DOHH2 (cell line): ENCODE measurements at regions not wholly inside any gene's neighbourhood (a gene's known extent, or its start where the extent isn't known, plus 50 kb on each side); places are given as distances from the start of the nearest gene placed in this dataset.

Experiments
- H3F3A ChIP-seq: fragments of 200-600 bp; sonication (generic), shearing (Covaris generic); 2 replicates; pipeline ENCODE4 v1.6.0; 2016; ENCODE audit warnings: antibody characterized with exemption, mild to moderate bottlenecking; ENCODE audit not compliant: control insufficient read depth, insufficient read depth
- H3K27ac ChIP-seq: fragments of 200-600 bp; sonication (generic); 2 replicates; pipeline ENCODE4 v1.5.1; 2014; ENCODE audit warnings: low read depth, mild to moderate bottlenecking, low read length, moderate library complexity
- H3K27me3 ChIP-seq: fragments of 200-600 bp; sonication (generic); 2 replicates; pipeline ENCODE4 v1.6.1; 2014; ENCODE audit warnings: mild to moderate bottlenecking, low read length, mixed read lengths; ENCODE audit not compliant: control insufficient read depth
- H3K36me3 ChIP-seq: fragments of 200-600 bp; sonication (generic); 2 replicates; pipeline ENCODE4 v1.6.1; 2014; ENCODE audit warnings: mild to moderate bottlenecking, low read length, moderate library complexity, mixed read lengths; ENCODE audit not compliant: control insufficient read depth
- H3K4me1 ChIP-seq: fragments of 200-600 bp; sonication (generic); 2 replicates; pipeline ENCODE4 v1.6.1; 2014; ENCODE audit warnings: mild to moderate bottlenecking, low read length, mixed read lengths; ENCODE audit not compliant: control insufficient read depth
- H3K4me2 ChIP-seq: fragments of 200-600 bp; sonication (generic); 2 replicates; pipeline ENCODE4 v1.6.0; 2014; ENCODE audit warnings: mild to moderate bottlenecking, low read length, moderate library complexity
- H3K4me3 ChIP-seq: fragments of 200-600 bp; sonication (generic); 2 replicates; pipeline ENCODE4 v1.5.1; 2014; ENCODE audit warnings: mild to moderate bottlenecking, low read length, mixed read lengths
- H3K79me2 ChIP-seq: fragments of 200-600 bp; sonication (generic); 2 replicates; pipeline ENCODE4 v1.6.1; 2014; ENCODE audit warnings: mild to moderate bottlenecking, low read length, mixed read lengths; ENCODE audit not compliant: control insufficient read depth
- H3K9me2 ChIP-seq: fragments of 200-600 bp; sonication (generic); replicated peaks from 2 replicates; pipeline ENCODE4 v1.6.1; 2014; ENCODE audit warnings: mild to moderate bottlenecking, low read length, mixed read lengths; ENCODE audit not compliant: control insufficient read depth
- H3K9me3 ChIP-seq: fragments of 200-600 bp; sonication (generic); 2 replicates; pipeline ENCODE4 v1.6.1; 2014; ENCODE audit warnings: antibody characterized with exemption, low read length, mixed read lengths; ENCODE audit not compliant: control insufficient read depth, insufficient read depth
- H4K20me1 ChIP-seq: fragments of 200-600 bp; sonication (generic); 2 replicates; pipeline ENCODE4 v1.6.0; 2014; ENCODE audit warnings: low read depth, mild to moderate bottlenecking, antibody characterized with exemption, low read length, moderate library complexity; ENCODE audit not compliant: control insufficient read depth, insufficient read depth
- EZH2phosphoT487 ChIP-seq: fragments of 200-600 bp; sonication (generic); IDR thresholded peaks from 2 replicates; pipeline ENCODE4 v1.6.1; 2017; ENCODE audit warnings: borderline replicate concordance, mild to moderate bottlenecking, antibody characterized with exemption, low read length, moderate library complexity, mixed read lengths
- TF ChIP-seq, protein P1 (sequence below): fragments of 200-600 bp; sonication (generic); IDR thresholded peaks from one replicate; pipeline ENCODE4 v1.5.1; 2014; ENCODE audit warnings: antibody characterized with exemption, mild to moderate bottlenecking, low read depth, low read length; ENCODE audit not compliant: poor library complexity, severe bottlenecking

DNA sequence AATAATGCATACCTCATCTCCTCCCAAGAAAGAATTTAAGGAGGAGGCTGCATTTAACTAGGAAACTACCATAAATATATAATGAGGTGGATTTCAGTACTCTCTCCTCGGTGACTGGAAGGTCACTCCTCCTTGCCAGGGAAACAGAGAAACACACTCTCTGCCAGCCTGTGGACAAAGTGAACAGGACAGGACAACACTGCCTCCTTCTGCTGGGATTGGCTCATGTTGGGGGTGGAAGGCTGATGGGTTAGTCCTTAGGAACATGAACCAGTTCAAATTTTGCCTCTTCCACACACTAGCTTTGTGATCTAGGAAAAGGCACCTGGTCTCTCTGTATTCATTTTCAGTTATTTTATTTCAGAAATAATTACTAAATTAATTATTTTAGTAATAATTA lies 50.6 kb upstream of the STEAP4 start:
- no peak overlapping the region for H3K27ac ChIP-seq
- H3K9me3 ChIP-seq: no peaks in the 10 kb centered on the region
- H3K79me2 ChIP-seq: no peaks in the 10 kb centered on the region
- H3K4me2 ChIP-seq: no peak overlapping the region
- no peaks in the 10 kb centered on the region for H3K4me1 ChIP-seq
- no peak overlapping the region for H3K4me3 ChIP-seq
- H4K20me1 ChIP-seq: no peaks in the 10 kb centered on the region
- no peaks in the 10 kb centered on the region for H3K9me2 ChIP-seq
- H3K27me3 ChIP-seq: peaks cover 4% of the 10 kb centered on the region; the same call in 1 of the 2 replicates
- H3K36me3 ChIP-seq: no peaks in the 10 kb centered on the region
- TF ChIP-seq EZH2phosphoT487: no peak
- TF ChIP-seq, protein P1, sequence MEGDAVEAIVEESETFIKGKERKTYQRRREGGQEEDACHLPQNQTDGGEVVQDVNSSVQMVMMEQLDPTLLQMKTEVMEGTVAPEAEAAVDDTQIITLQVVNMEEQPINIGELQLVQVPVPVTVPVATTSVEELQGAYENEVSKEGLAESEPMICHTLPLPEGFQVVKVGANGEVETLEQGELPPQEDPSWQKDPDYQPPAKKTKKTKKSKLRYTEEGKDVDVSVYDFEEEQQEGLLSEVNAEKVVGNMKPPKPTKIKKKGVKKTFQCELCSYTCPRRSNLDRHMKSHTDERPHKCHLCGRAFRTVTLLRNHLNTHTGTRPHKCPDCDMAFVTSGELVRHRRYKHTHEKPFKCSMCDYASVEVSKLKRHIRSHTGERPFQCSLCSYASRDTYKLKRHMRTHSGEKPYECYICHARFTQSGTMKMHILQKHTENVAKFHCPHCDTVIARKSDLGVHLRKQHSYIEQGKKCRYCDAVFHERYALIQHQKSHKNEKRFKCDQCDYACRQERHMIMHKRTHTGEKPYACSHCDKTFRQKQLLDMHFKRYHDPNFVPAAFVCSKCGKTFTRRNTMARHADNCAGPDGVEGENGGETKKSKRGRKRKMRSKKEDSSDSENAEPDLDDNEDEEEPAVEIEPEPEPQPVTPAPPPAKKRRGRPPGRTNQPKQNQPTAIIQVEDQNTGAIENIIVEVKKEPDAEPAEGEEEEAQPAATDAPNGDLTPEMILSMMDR: no peak
- H3F3A ChIP-seq: no peaks in the 10 kb centered on the region
